ENCODE measurements at regions not wholly inside any gene's neighbourhood (a gene's known extent, or its start where the extent isn't known, plus 50 kb on each side); places are given as distances from the start of the nearest gene placed in this dataset.
"Not testable (repeated sequence)": the region's sequence is repeated elsewhere in the genome, so short reads cannot be mapped to it uniquely, and the experiment has no call there.

GRCh38 chrX:147498796-147499195 lies 412.9 kb upstream of the FMR1 start:
- H3K27me3 ChIP-seq (ENCODE audit: insufficient read depth, poor library complexity, severe bottlenecking) = no peaks in the 10 kb centered on the region
- no peak overlapping the region for H3K4me3 ChIP-seq (ENCODE audit: severe bottlenecking)
- no peak overlapping the region for H3K27ac ChIP-seq (ENCODE audit: poor library complexity, severe bottlenecking)
- no peak for TF ChIP-seq CTCF (IDR thresholded peaks at IDR 0.05; ENCODE audit: poor library complexity, severe bottlenecking)
- ATAC-seq (ENCODE audit: low read depth) (no peak), DNase-seq (ENCODE audit: low spot score) (no peak)
- no peaks in the 10 kb centered on the region for H3K36me3 ChIP-seq (ENCODE audit: low read depth)
- no peaks in the 10 kb centered on the region for H3K4me1 ChIP-seq (ENCODE audit: insufficient read depth, poor library complexity, severe bottlenecking)
- H3K9me3 ChIP-seq (ENCODE audit: severe bottlenecking) = no peaks in the 10 kb centered on the region

GRCh38 chrX:147522981-147523380 lies 388.7 kb upstream of the FMR1 start:
- TF ChIP-seq CTCF (IDR thresholded peaks at IDR 0.05; ENCODE audit: poor library complexity, severe bottlenecking) = no peak
- no peaks in the 10 kb centered on the region for H3K9me3 ChIP-seq (ENCODE audit: severe bottlenecking)
- no peaks in the 10 kb centered on the region for H3K36me3 ChIP-seq (ENCODE audit: low read depth)
- H3K4me3 ChIP-seq (ENCODE audit: severe bottlenecking) = no peak overlapping the region
- no peaks in the 10 kb centered on the region for H3K27me3 ChIP-seq (ENCODE audit: insufficient read depth, poor library complexity, severe bottlenecking)
- no peak for DNase-seq (ENCODE audit: low spot score)
- H3K27ac ChIP-seq (ENCODE audit: poor library complexity, severe bottlenecking) = no peak overlapping the region
- no peaks in the 10 kb centered on the region for H3K4me1 ChIP-seq (ENCODE audit: insufficient read depth, poor library complexity, severe bottlenecking)
- ATAC-seq (ENCODE audit: low read depth) = no peak

- DNase-seq (ENCODE audit: low spot score) (no peak), ATAC-seq (ENCODE audit: low read depth) (no peak)
- H3K36me3 ChIP-seq (ENCODE audit: low read depth) = no peaks in the 10 kb centered on the region
- no peak overlapping the region for H3K4me3 ChIP-seq (ENCODE audit: severe bottlenecking)
- no peaks in the 10 kb centered on the region for H3K27me3 ChIP-seq (ENCODE audit: insufficient read depth, poor library complexity, severe bottlenecking)
- no peaks in the 10 kb centered on the region for H3K4me1 ChIP-seq (ENCODE audit: insufficient read depth, poor library complexity, severe bottlenecking)
- H3K9me3 ChIP-seq (ENCODE audit: severe bottlenecking) = no peaks in the 10 kb centered on the region
- H3K27ac ChIP-seq (ENCODE audit: poor library complexity, severe bottlenecking) = no peak overlapping the region
- no peak for TF ChIP-seq CTCF (IDR thresholded peaks at IDR 0.05; ENCODE audit: poor library complexity, severe bottlenecking)
Measured at GRCh38 chrX:147533426-147533825, 378.3 kb upstream of the FMR1 start.

- no peaks in the 10 kb centered on the region for H3K36me3 ChIP-seq (ENCODE audit: low read depth)
- no peak overlapping the region for H3K27ac ChIP-seq (ENCODE audit: poor library complexity, severe bottlenecking)
- H3K9me3 ChIP-seq (ENCODE audit: severe bottlenecking) = no peaks in the 10 kb centered on the region
- no peaks in the 10 kb centered on the region for H3K4me1 ChIP-seq (ENCODE audit: insufficient read depth, poor library complexity, severe bottlenecking)
- no peak for TF ChIP-seq CTCF (IDR thresholded peaks at IDR 0.05; ENCODE audit: poor library complexity, severe bottlenecking)
- H3K27me3 ChIP-seq (ENCODE audit: insufficient read depth, poor library complexity, severe bottlenecking) = no peaks in the 10 kb centered on the region
- DNase-seq (ENCODE audit: low spot score) (no peak), ATAC-seq (ENCODE audit: low read depth) (no peak)
- no peak overlapping the region for H3K4me3 ChIP-seq (ENCODE audit: severe bottlenecking)
Measured at GRCh38 chrX:147537172-147537571, 374.5 kb upstream of the FMR1 start.

GRCh38 chrX:147548023-147548422 lies 363.7 kb upstream of the FMR1 start:
- not testable (repeated sequence) for H3K4me3 ChIP-seq (ENCODE audit: severe bottlenecking); H3K27me3 ChIP-seq (ENCODE audit: insufficient read depth, poor library complexity, severe bottlenecking); H3K27ac ChIP-seq (ENCODE audit: poor library complexity, severe bottlenecking); H3K4me1 ChIP-seq (ENCODE audit: insufficient read depth, poor library complexity, severe bottlenecking); H3K36me3 ChIP-seq (ENCODE audit: low read depth); ATAC-seq (ENCODE audit: low read depth); H3K9me3 ChIP-seq (ENCODE audit: severe bottlenecking); DNase-seq (ENCODE audit: low spot score)
